WI38 (cell line): ENCODE measurements at regions not wholly inside any gene's neighbourhood (a gene's known extent, or its start where the extent isn't known, plus 50 kb on each side); places are given as distances from the start of the nearest gene placed in this dataset.

Source experiments
- H3K4me3 ChIP-seq: 2 replicates; pipeline ENCODE4 v1.5.1; 2011; ENCODE audit warnings: low read depth, mild to moderate bottlenecking, control low read depth, low read length
- TF ChIP-seq, protein P1 (sequence below): IDR thresholded peaks from 2 replicates; pipeline ENCODE4 v1.5.1; 2012; ENCODE audit warnings: low read depth, mild to moderate bottlenecking, control low read depth, low read length

DNA sequence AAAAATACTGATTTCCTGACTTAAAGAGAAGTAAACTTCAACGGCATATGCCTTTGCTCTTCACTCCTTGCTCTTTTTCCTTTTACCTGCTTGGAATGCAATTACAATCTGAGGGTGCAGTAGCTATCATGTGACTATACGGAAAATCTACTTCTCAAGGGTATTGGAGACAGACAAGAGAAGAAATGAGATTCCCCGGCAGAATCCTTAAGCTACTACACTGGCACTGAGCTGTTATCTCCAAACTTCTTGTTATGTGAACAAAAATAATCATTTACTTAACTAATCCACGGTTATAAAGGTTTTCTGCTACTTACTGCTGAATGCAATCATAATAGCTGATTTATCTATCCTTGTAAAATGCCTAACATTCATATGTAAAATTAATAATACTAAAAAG lies 118.0 kb upstream of the IFNG-AS1 start:
- TF ChIP-seq, protein P1, sequence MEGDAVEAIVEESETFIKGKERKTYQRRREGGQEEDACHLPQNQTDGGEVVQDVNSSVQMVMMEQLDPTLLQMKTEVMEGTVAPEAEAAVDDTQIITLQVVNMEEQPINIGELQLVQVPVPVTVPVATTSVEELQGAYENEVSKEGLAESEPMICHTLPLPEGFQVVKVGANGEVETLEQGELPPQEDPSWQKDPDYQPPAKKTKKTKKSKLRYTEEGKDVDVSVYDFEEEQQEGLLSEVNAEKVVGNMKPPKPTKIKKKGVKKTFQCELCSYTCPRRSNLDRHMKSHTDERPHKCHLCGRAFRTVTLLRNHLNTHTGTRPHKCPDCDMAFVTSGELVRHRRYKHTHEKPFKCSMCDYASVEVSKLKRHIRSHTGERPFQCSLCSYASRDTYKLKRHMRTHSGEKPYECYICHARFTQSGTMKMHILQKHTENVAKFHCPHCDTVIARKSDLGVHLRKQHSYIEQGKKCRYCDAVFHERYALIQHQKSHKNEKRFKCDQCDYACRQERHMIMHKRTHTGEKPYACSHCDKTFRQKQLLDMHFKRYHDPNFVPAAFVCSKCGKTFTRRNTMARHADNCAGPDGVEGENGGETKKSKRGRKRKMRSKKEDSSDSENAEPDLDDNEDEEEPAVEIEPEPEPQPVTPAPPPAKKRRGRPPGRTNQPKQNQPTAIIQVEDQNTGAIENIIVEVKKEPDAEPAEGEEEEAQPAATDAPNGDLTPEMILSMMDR: no peak
- no peak overlapping the region for H3K4me3 ChIP-seq

DNA sequence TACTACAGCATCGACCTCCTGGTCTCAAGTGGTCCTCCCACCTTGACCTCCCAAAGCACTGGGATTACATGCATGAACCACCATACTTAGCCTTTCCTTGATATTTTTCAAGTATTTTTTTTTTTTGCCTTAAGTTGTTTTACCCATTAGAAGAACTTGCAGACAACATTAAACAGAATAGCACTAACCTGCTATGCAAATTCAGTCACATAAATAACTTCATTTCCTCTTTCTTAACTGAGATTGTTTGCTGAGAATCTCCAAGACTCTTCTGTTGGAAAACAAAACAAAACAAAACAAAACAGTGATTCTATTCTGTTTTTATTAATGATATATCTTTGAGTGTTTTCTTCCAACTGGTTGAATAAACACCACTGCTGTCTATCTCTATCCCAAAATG lies 115.9 kb upstream of the IFNG-AS1 start:
- no peak overlapping the region for H3K4me3 ChIP-seq
- TF ChIP-seq, protein P1: no peak

DNA sequence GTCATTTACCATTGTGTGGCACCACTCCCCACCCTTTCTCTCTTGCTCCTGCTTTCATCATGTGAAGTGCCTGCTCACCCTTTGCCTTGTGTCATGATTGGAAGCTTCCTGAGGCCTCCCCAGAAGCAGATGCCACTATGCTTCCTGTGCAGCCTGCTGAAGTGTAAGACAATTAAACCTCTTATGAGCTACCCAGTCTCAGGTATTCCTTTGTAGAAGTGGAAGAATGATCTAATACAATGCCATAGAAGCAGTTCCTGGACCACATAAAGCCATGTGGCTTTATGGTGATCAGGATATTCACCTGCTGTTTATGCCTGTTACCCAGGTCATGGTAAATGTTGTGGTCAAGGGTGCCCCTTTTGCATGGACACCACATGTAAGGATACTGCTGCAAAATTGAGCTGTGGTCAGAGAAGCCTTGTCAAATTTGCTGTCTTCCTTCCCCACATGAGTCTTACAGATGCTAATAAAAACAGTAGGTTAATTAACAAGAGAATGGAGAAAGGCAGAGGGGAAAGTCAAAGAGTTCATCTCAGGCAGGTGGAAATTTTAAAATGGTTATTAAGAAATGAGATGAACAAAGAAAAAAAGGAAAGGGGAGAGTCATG lies 112.8 kb upstream of the IFNG-AS1 start:
- TF ChIP-seq, protein P1: no peak
- H3K4me3 ChIP-seq: no peak overlapping the region

DNA sequence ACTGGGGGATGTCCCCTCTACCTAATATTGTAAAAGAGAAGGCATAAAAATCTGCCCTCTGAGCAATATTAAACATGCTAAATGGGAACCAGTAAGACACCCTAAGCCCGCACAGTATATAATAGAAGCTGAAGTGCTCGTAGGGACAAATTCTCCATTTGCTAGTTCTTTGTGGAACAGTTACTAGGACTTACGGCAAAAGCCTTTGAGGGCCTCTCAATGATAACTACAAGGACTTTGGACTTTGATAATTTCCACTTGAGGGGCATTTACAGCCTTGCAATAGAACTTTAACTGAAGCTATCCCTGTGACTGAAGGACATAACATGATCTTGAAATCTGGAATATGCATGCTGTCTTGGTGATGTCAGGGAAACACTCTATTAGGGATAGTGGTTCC lies 111.5 kb upstream of the IFNG-AS1 start:
- no peak overlapping the region for H3K4me3 ChIP-seq

DNA sequence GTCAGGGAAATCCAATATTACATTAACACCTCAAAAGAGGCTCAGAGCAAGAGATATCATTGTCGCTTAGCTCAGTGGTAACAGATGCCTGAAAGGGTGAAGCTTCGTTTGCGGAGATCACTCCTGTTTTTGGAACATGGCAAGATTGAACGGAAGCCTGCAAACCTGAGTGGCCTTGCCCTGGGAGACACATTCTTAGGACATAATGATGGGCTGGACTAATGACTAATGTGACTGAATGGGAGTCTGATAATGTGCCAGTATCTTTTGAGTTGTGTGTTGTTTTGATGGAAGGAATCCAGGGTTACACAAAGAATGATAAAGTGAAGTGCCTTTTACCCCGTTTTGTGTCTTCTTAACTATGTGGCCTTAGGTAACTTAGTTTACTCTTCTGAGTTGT lies 109.3 kb upstream of the IFNG-AS1 start:
- no peak overlapping the region for H3K4me3 ChIP-seq
- TF ChIP-seq, protein P1: no peak

More for the DNA sequence above, 111.5 kb upstream of the IFNG-AS1 start:
- TF ChIP-seq, protein P1: no peak

DNA sequence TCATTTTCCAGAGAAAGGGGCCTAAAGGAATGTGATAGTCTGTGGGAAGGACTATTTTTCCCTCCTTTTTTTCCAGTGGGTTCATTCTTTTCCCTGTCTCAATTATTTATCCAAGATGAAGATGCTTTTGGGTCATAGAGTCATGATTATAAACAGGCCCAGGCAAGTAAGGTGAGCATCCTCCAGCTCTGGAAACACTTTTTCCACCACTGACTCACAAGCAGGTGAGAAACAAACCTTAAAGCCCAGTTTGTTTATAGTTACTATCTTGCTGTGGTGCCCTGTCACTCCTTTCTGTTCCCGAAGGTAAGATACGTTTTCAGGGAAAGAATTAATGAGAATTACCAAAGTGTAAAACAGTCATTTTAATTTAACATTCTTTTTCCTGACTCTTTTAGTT lies 107.7 kb upstream of the IFNG-AS1 start:
- TF ChIP-seq, protein P1: no peak
- H3K4me3 ChIP-seq: no peak overlapping the region

DNA sequence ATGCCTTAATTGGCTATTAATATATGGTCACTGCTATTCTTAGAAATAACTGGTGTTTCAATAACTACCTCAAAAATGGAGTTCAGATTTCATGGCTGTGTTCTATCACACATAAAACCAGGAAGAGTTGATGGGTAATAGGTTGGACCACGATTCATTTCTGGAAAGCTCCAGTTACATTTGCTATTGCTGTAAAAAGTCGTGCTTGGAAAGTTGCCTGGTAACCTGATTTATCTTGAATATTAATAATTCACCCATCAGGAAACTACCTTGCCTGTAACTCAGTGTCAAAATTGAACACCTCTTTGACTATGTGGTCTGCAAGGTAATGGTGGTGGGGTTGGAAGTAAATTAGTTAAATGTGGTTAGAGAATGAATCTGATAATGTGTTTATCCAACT lies 104.7 kb upstream of the IFNG-AS1 start:
- no peak overlapping the region for H3K4me3 ChIP-seq
- TF ChIP-seq, protein P1: no peak
